ENCODE measurements at regions not wholly inside any gene's neighbourhood (a gene's known extent, or its start where the extent isn't known, plus 50 kb on each side); places are given as distances from the start of the nearest gene placed in this dataset.

DNA sequence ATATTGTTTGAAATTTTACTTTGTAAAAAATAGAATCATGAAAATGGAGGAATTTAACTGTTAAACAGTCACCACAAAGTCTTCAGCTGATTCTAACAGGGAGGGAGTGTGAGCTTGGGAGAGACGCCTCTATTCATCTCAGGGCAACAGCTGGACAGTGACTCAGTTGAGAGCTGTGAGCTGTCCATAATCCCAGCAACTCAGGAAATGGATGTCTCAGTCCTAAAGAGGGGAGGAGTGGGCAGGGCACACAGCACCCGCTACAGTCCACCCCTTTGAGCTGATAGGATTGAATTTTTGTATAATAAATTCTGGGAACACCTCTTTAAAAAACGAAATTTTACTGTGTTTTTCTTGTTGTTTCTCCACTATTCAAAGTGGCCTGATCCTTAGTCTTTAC, 255.1 kb upstream of the THUMPD2 start:
- no peak for TF ChIP-seq POLR2AphosphoS5 (IDR thresholded peaks at IDR 0.05)
- TF ChIP-seq, protein P1, sequence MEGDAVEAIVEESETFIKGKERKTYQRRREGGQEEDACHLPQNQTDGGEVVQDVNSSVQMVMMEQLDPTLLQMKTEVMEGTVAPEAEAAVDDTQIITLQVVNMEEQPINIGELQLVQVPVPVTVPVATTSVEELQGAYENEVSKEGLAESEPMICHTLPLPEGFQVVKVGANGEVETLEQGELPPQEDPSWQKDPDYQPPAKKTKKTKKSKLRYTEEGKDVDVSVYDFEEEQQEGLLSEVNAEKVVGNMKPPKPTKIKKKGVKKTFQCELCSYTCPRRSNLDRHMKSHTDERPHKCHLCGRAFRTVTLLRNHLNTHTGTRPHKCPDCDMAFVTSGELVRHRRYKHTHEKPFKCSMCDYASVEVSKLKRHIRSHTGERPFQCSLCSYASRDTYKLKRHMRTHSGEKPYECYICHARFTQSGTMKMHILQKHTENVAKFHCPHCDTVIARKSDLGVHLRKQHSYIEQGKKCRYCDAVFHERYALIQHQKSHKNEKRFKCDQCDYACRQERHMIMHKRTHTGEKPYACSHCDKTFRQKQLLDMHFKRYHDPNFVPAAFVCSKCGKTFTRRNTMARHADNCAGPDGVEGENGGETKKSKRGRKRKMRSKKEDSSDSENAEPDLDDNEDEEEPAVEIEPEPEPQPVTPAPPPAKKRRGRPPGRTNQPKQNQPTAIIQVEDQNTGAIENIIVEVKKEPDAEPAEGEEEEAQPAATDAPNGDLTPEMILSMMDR (IDR thresholded peaks at IDR 0.05): no peak
- no peak for TF ChIP-seq POLR2A (IDR thresholded peaks at IDR 0.05)

All from suprapubic skin (tissue), 4 donors.